H1 (cell line): ENCODE measurements at regions not wholly inside any gene's neighbourhood (a gene's known extent, or its start where the extent isn't known, plus 50 kb on each side); places are given as distances from the start of the nearest gene placed in this dataset.

Experiments used
- CTCF ChIA-PET: fragments of 300-600 bp; sonication (Branson Sonifier 250); formaldehyde crosslinking; loops from one replicate; lab custom pipeline; 2021; ENCODE audit not compliant: partially characterized antibody; lab: Charles Lee
- POLR2A ChIA-PET: fragments of 300-600 bp; sonication (Branson Sonifier 250); formaldehyde crosslinking; loops from one replicate; lab custom pipeline; 2021; ENCODE audit warnings: inconsistent platforms; ENCODE audit not compliant: partially characterized antibody; lab: Charles Lee
- DNase-seq, 2 experiments: peaks; one replicate each; pipeline versions ENCODE4 v3.0.0 to v3.0.0-alpha.2; 2010 to 2022; ENCODE audit warnings: low spot score in 2 of 2, low read depth in 1 of 2, mixed read lengths in 1 of 2
- FAIRE-seq: peaks from 2 replicates; lab custom pipeline; 2011; peaks lifted over from hg19 to GRCh38; lab: Jason Lieb, UNC
- H2AFZ ChIP-seq: 2 replicates; pipeline ENCODE4 v1.8.1; 2012; ENCODE audit warnings: low read length, inconsistent platforms
- H2AK5ac ChIP-seq: 2 replicates; pipeline ENCODE4 v1.6.1; 2013; ENCODE audit warnings: low read depth, low read length
- H2BK120ac ChIP-seq: replicated peaks from 2 replicates; pipeline ENCODE3; 2013; ENCODE audit warnings: low read depth, low read length, inconsistent platforms
- H2BK12ac ChIP-seq: 2 replicates; pipeline ENCODE4 v1.6.1; 2013; ENCODE audit warnings: low read depth, low read length
- H2BK15ac ChIP-seq: 2 replicates; pipeline ENCODE4 v1.6.1; 2013; ENCODE audit warnings: low read length
- H2BK20ac ChIP-seq: 2 replicates; pipeline ENCODE4 v1.6.1; 2013; ENCODE audit warnings: low read length
- H2BK5ac ChIP-seq: 2 replicates; pipeline ENCODE4 v1.6.1; 2013; ENCODE audit warnings: low read depth, low read length
- H3K14ac ChIP-seq: 2 replicates; pipeline ENCODE4 v1.6.1; 2013; ENCODE audit warnings: inconsistent platforms; ENCODE audit not compliant: insufficient read length
- H3K18ac ChIP-seq: 2 replicates; pipeline ENCODE4 v1.6.1; 2013; ENCODE audit warnings: low read length; ENCODE audit errors: extremely low read depth
- H3K23ac ChIP-seq: 2 replicates; pipeline ENCODE4 v1.6.1; 2013; ENCODE audit warnings: inconsistent platforms; ENCODE audit not compliant: insufficient read length
- H3K23me2 ChIP-seq: 2 replicates; pipeline ENCODE4 v1.6.1; 2013; ENCODE audit warnings: low read depth, low read length
- H3K27ac ChIP-seq: 2 replicates; pipeline ENCODE4 v1.6.1; 2011; ENCODE audit warnings: low read depth, low read length, inconsistent platforms
- H3K27me3 ChIP-seq, 4 experiments: replicated peaks in 1 of 4; 1 replicate in 1 of 4; 2 replicates in 3 of 4; pipeline versions ENCODE4 v1.6.1 to v1.8.1; 2011 to 2013; ENCODE audit warnings: low read length in 3 of 4, mild to moderate bottlenecking in 3 of 4, inconsistent platforms in 2 of 4, mixed read lengths in 2 of 4, moderate library complexity in 1 of 4; ENCODE audit not compliant: control insufficient read depth in 3 of 4, insufficient read depth in 3 of 4; ENCODE audit errors: extremely low read depth in 1 of 4
- H3K36me3 ChIP-seq, 4 experiments: 2 replicates each; pipeline versions ENCODE4 v1.6.1 to v1.8.1; 2011 to 2013; ENCODE audit warnings: mild to moderate bottlenecking in 4 of 4, low read length in 3 of 4, moderate library complexity in 2 of 4, control low read depth in 1 of 4, inconsistent platforms in 1 of 4; ENCODE audit not compliant: insufficient read depth in 4 of 4, control insufficient read depth in 2 of 4
- H3K4ac ChIP-seq: replicated peaks from 2 replicates; pipeline ENCODE3; 2013; ENCODE audit warnings: low read length, low read depth, mixed read lengths, inconsistent platforms; ENCODE audit not compliant: insufficient read length
- H3K4me1 ChIP-seq, 4 experiments: replicated peaks in 1 of 4; 1 replicate in 1 of 4; 2 replicates in 3 of 4; pipeline versions ENCODE4 v1.6.1 to v1.8.1; 2011 to 2013; ENCODE audit warnings: low read length in 3 of 4, inconsistent platforms in 2 of 4, mixed read lengths in 1 of 4; ENCODE audit not compliant: insufficient read depth in 4 of 4, control insufficient read depth in 3 of 4
- H3K4me2 ChIP-seq, 2 experiments: 2 replicates each; pipeline versions ENCODE4 v1.6.1 to v1.8.1; 2011 to 2013; ENCODE audit warnings: low read depth in 2 of 2, low read length in 2 of 2, control low read depth in 1 of 2, inconsistent platforms in 1 of 2, mild to moderate bottlenecking in 1 of 2; ENCODE audit not compliant: insufficient read depth in 1 of 2
- H3K4me3 ChIP-seq, 4 experiments: fragments of 200-600, 300-600 bp in 1 of 4; sonication (generic), shearing (Covaris generic), sonication (Bioruptor Twin) in 1 of 4; 2 replicates each; pipeline versions ENCODE4 v1.5.1 to v1.8.1; 2011 to 2016; ENCODE audit warnings: low read length in 4 of 4, low read depth in 3 of 4, control low read depth in 2 of 4, inconsistent platforms in 2 of 4, mild to moderate bottlenecking in 2 of 4, mixed read lengths in 1 of 4, moderate library complexity in 1 of 4; ENCODE audit not compliant: insufficient read depth in 2 of 4; ENCODE audit errors: extremely low read depth in 1 of 4
- H3K56ac ChIP-seq: replicated peaks from 2 replicates; pipeline ENCODE3; 2013; ENCODE audit warnings: low read depth, mild to moderate bottlenecking, mixed read lengths, low read length, inconsistent platforms; ENCODE audit not compliant: insufficient read length
- H3K79me1 ChIP-seq: 2 replicates; pipeline ENCODE4 v1.6.1; 2013; ENCODE audit warnings: low read depth, low read length, control low read depth
- H3K79me2 ChIP-seq, 2 experiments: 2 replicates each; pipeline versions ENCODE4 v1.6.1 to v1.8.1; 2012 to 2013; ENCODE audit warnings: low read length in 2 of 2, mild to moderate bottlenecking in 2 of 2, inconsistent platforms in 1 of 2; ENCODE audit not compliant: insufficient read depth in 2 of 2, control insufficient read depth in 1 of 2
- H3K9ac ChIP-seq, 4 experiments: replicated peaks in 1 of 4; 1 replicate in 1 of 4; 2 replicates in 3 of 4; pipeline versions ENCODE4 v1.6.1 to v1.8.1; 2011 to 2013; ENCODE audit warnings: low read depth in 3 of 4, low read length in 3 of 4, control low read depth in 2 of 4, mild to moderate bottlenecking in 2 of 4, moderate library complexity in 2 of 4, inconsistent platforms in 1 of 4; ENCODE audit errors: extremely low read depth in 1 of 4
- H3K9me3 ChIP-seq, 2 experiments: 2 replicates each; pipeline versions ENCODE4 v1.6.1 to v1.8.1; 2012 to 2013; ENCODE audit warnings: mild to moderate bottlenecking in 2 of 2, moderate library complexity in 2 of 2, control low read depth in 1 of 2, inconsistent platforms in 1 of 2, low read depth in 1 of 2, low read length in 1 of 2, mixed read lengths in 1 of 2; ENCODE audit not compliant: insufficient read depth in 2 of 2
- H4K20me1 ChIP-seq, 2 experiments: replicated peaks in 1 of 2; 2 replicates each; pipeline versions ENCODE3 to v1.8.1; 2011 to 2013; ENCODE audit warnings: inconsistent platforms in 2 of 2, low read length in 2 of 2, mild to moderate bottlenecking in 1 of 2; ENCODE audit not compliant: insufficient read depth in 2 of 2, control insufficient read depth in 1 of 2
- H4K5ac ChIP-seq: 2 replicates; pipeline ENCODE4 v1.6.1; 2013; ENCODE audit warnings: low read length, low read depth, mixed read lengths, inconsistent platforms; ENCODE audit not compliant: insufficient read length
- H4K8ac ChIP-seq: 2 replicates; pipeline ENCODE4 v1.8.0; 2013; ENCODE audit warnings: mild to moderate bottlenecking, moderate library complexity, low read length, inconsistent platforms; ENCODE audit not compliant: insufficient read depth; ENCODE audit errors: extremely low read depth
- H4K91ac ChIP-seq: replicated peaks from 2 replicates; pipeline ENCODE3; 2013; ENCODE audit warnings: low read length, mixed read lengths, inconsistent platforms; ENCODE audit not compliant: insufficient read length
- CEBPB ChIP-seq: IDR thresholded peaks from 2 replicates; pipeline ENCODE4 v1.6.1; 2012; ENCODE audit warnings: low read depth, low read length
- CHD2 ChIP-seq: IDR thresholded peaks from 2 replicates; pipeline ENCODE4 v1.6.1; 2012; ENCODE audit warnings: low read length, improper control_type of control experiment
- CTBP2 ChIP-seq: IDR thresholded peaks from 2 replicates; pipeline ENCODE4 v1.7.0; 2011; ENCODE audit warnings: borderline replicate concordance, mild to moderate bottlenecking, moderate library complexity, mixed read lengths, low read length; ENCODE audit not compliant: insufficient read depth, insufficient read length
- EP300 ChIP-seq, 2 experiments: IDR thresholded peaks; 1 replicate in 1 of 2; 2 replicates in 1 of 2; pipeline ENCODE4 v1.6.1; 2011 to 2012; ENCODE audit warnings: low read depth in 2 of 2, low read length in 2 of 2, mild to moderate bottlenecking in 2 of 2, borderline replicate concordance in 1 of 2, inconsistent platforms in 1 of 2, moderate library complexity in 1 of 2
- HDAC6 ChIP-seq: IDR thresholded peaks from one replicate; pipeline ENCODE4 v1.7.1; 2012; ENCODE audit warnings: low read depth, mild to moderate bottlenecking, inconsistent platforms, low read length, moderate library complexity
- RBBP5 ChIP-seq: IDR thresholded peaks from 2 replicates; pipeline ENCODE4 v1.7.1; 2012; ENCODE audit warnings: low read depth, mild to moderate bottlenecking, inconsistent platforms, low read length, moderate library complexity, borderline replicate concordance
- RXRA ChIP-seq: IDR thresholded peaks from 2 replicates; pipeline ENCODE4 v1.6.1; 2011; ENCODE audit warnings: low read depth, mild to moderate bottlenecking, low read length, moderate library complexity; ENCODE audit not compliant: insufficient read depth
- SIRT6 ChIP-seq: IDR thresholded peaks from one replicate; pipeline ENCODE4 v1.7.1; 2012; ENCODE audit warnings: low read length, inconsistent platforms
- SRF ChIP-seq: IDR thresholded peaks from 2 replicates; pipeline ENCODE4 v1.6.1; 2011; ENCODE audit warnings: mild to moderate bottlenecking, low read depth, low read length, moderate library complexity
- TAF1 ChIP-seq: IDR thresholded peaks from 2 replicates; pipeline ENCODE4 v1.6.1; 2011; ENCODE audit warnings: mild to moderate bottlenecking, low read depth, low read length
- TBP ChIP-seq: IDR thresholded peaks from 2 replicates; pipeline ENCODE4 v1.6.1; 2011; ENCODE audit warnings: low read depth, low read length, improper control_type of control experiment
- WGBS, 2 experiments: shearing (Covaris generic) in 1 of 2; methylation state at CpG; one replicate each; pipeline versions ENCODE4 v1.1.6 to v1.1.7; 2013 to 2015; ENCODE audit warnings: low lambda C conversion rate in 2 of 2, mixed read lengths in 2 of 2, inconsistent platforms in 1 of 2, low coverage in 1 of 2, missing lambda C conversion rate in 1 of 2; ENCODE audit not compliant: insufficient replicate concordance in 2 of 2, insufficient coverage in 1 of 2, insufficient read length in 1 of 2; ENCODE audit errors: extremely low coverage in 1 of 2, missing lambda C conversion rate in 1 of 2; 5-methylcytosine and 5-hydroxymethylcytosine counted together
- TF ChIP-seq, protein P1 (sequence below): IDR thresholded peaks from 2 replicates; pipeline ENCODE4 v1.6.1; 2011; ENCODE audit warnings: low read depth, mild to moderate bottlenecking, low read length; ENCODE audit not compliant: insufficient read depth
- TF ChIP-seq, protein P2 (sequence below): IDR thresholded peaks from 2 replicates; pipeline ENCODE4 v1.6.1; 2012; ENCODE audit warnings: inconsistent platforms

DNA sequence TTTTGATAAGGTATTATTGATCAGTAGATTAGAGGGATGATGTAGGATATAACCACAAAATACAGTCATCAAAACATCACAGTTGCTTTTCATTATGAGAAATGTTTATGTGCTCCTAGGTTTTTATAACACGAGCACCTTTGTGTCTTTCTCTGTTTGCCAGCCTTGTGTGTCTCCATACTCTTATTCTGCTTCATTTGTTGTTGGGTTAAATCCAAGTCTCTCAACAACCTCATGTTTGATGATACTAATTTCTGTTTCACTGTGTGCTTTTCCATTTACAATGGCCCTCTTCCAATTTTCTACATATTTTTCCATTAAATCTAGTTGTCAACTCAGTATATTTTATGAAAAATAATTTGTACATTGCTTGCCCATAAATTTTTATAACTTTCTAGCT lies 107.7 kb upstream of the POU2AF2 start:
- Histone ChIP-seq H2BK15ac (no peak overlapping the region), H2BK20ac (no peak overlapping the region), H3K18ac (no peak overlapping the region), H3K79me1 (no peaks in the 10 kb centered on the region), H3K23ac (no peak overlapping the region), H3K4me1 (peaks cover 0 to 3% (median 1%) of the 10 kb centered on the region in 4 experiments; a peak in 3 of 7 replicates), H3K27ac (no peak overlapping the region), H3K23me2 (no peaks in the 10 kb centered on the region), H3K79me2 (no peaks in the 10 kb centered on the region), H2BK120ac (no peak overlapping the region), H3K4me3 (no peak overlapping the region), H3K9me3 (no peaks in the 10 kb centered on the region), H3K9ac (no peak overlapping the region), H4K91ac (no peak overlapping the region), H3K14ac (no peak overlapping the region), H3K4me2 (no peak overlapping the region), H2AFZ (no peak overlapping the region), H4K20me1 (no peaks in the 10 kb centered on the region), H3K56ac (no peak overlapping the region), H2AK5ac (no peak overlapping the region), H3K36me3 (no peaks in the 10 kb centered on the region), H4K5ac (no peak overlapping the region), H2BK5ac (no peak overlapping the region), H2BK12ac (no peak overlapping the region), H3K4ac (no peak overlapping the region), H4K8ac (no peak overlapping the region), H3K27me3 (no peaks in the 10 kb centered on the region)
- DNase-seq (no peak), FAIRE-seq (no peak)
- WGBS, 2 experiments = 88% methylated on average over 1 of the region's 1 CpG; no CpG with 5 or more reads in 1 of the 2 experiments
- CTCF ChIA-PET = no interaction called here
- POLR2A ChIA-PET = no interaction called here
- TF ChIP-seq CEBPB (no peak), SIRT6 (no peak), RXRA (no peak), CTBP2 (no peak), HDAC6 (no peak), TBP (no peak), EP300 (IDR thresholded peaks at IDR 0.05; ENCODE audit: borderline replicate concordance in 1 of 2, low read depth in 2 of 2, low read length in 2 of 2) (no peak), SRF (no peak), TAF1 (no peak), CHD2 (no peak), RBBP5 (no peak)
- TF ChIP-seq, protein P1, sequence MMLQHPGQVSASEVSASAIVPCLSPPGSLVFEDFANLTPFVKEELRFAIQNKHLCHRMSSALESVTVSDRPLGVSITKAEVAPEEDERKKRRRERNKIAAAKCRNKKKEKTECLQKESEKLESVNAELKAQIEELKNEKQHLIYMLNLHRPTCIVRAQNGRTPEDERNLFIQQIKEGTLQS = no peak
- TF ChIP-seq, protein P2, sequence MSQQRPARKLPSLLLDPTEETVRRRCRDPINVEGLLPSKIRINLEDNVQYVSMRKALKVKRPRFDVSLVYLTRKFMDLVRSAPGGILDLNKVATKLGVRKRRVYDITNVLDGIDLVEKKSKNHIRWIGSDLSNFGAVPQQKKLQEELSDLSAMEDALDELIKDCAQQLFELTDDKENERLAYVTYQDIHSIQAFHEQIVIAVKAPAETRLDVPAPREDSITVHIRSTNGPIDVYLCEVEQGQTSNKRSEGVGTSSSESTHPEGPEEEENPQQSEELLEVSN = no peak
